SK-N-SH (cell line): ENCODE measurements at regions not wholly inside any gene's neighbourhood (a gene's known extent, or its start where the extent isn't known, plus 50 kb on each side); places are given as distances from the start of the nearest gene placed in this dataset.

ENCODE experiments used
- CTCF ChIA-PET: fragments of 300-600, 350-600 bp; formaldehyde crosslinking; extraction: SDS; loops from one replicate; lab custom pipeline; 2021; lab: Yijun Ruan, JAX
- POLR2A ChIA-PET: fragments of 350-600 bp; sonication (Branson Sonifier 250); formaldehyde crosslinking; extraction: SDS; loops from one replicate; lab custom pipeline; 2020; ENCODE audit warnings: antibody characterized with exemption, inconsistent platforms; lab: Yijun Ruan, JAX
- DNase-seq: peaks from one replicate; pipeline ENCODE4 v3.0.0; 2012
- H2AFZ ChIP-seq: fragments of 200-600 bp; sonication (generic); 2 replicates; pipeline ENCODE4 v1.8.1; 2016; ENCODE audit warnings: antibody characterized with exemption, mild to moderate bottlenecking, low read depth
- H3F3A ChIP-seq: fragments of 200-600 bp; sonication (generic); replicated peaks from 2 replicates; pipeline ENCODE3; 2016; ENCODE audit warnings: antibody characterized with exemption, mild to moderate bottlenecking; ENCODE audit not compliant: insufficient read depth
- H3K27ac ChIP-seq, 2 experiments: fragments of 200-500 bp in 1 of 2; fragments of 200-600 bp in 1 of 2; sonication (Bioruptor generic) in 1 of 2; sonication (generic), shearing (Covaris generic) in 1 of 2; 2 replicates each; pipeline versions ENCODE4 v1.5.1 to v1.6.1; 2014 to 2016; ENCODE audit warnings: low read depth in 2 of 2, inconsistent platforms in 1 of 2, low read length in 1 of 2, mild to moderate bottlenecking in 1 of 2, mixed read lengths in 1 of 2
- H3K27me3 ChIP-seq: fragments of 200-600 bp; sonication (generic), shearing (Covaris generic); 2 replicates; pipeline ENCODE4 v1.6.1; 2016; ENCODE audit warnings: mixed run types; ENCODE audit not compliant: insufficient read depth
- H3K36me3 ChIP-seq, 2 experiments: fragments of 200-500 bp in 1 of 2; fragments of 200-600 bp in 1 of 2; sonication (Bioruptor generic) in 1 of 2; sonication (generic) in 1 of 2; replicated peaks in 1 of 2; 2 replicates each; pipeline versions ENCODE3 to v1.5.1; 2014 to 2016; ENCODE audit warnings: low read length in 1 of 2, mild to moderate bottlenecking in 1 of 2; ENCODE audit not compliant: insufficient read depth in 2 of 2, control insufficient read depth in 1 of 2
- H3K4me1 ChIP-seq, 2 experiments: fragments of 200-500 bp in 1 of 2; fragments of 200-600 bp in 1 of 2; sonication (Bioruptor generic) in 1 of 2; sonication (generic), shearing (Covaris generic) in 1 of 2; 2 replicates each; pipeline versions ENCODE4 v1.5.1 to v1.6.1; 2014 to 2016; ENCODE audit warnings: low read depth in 1 of 2, low read length in 1 of 2, mixed run types in 1 of 2; ENCODE audit not compliant: insufficient read depth in 2 of 2, control insufficient read depth in 1 of 2
- H3K4me2 ChIP-seq: fragments of 200-600 bp; sonication (generic), shearing (Covaris generic); 2 replicates; pipeline ENCODE4 v1.6.1; 2017; ENCODE audit warnings: mixed run types
- H3K4me3 ChIP-seq, 2 experiments: fragments of 200-500 bp in 1 of 2; fragments of 200-600 bp in 1 of 2; sonication (Bioruptor generic) in 1 of 2; sonication (generic), shearing (Covaris generic) in 1 of 2; 2 replicates each; pipeline versions ENCODE4 v1.5.1 to v1.8.1; 2014 to 2016; ENCODE audit warnings: low read depth in 2 of 2, inconsistent platforms in 1 of 2, low read length in 1 of 2, mild to moderate bottlenecking in 1 of 2, mixed read lengths in 1 of 2, moderate library complexity in 1 of 2
- H3K79me2 ChIP-seq: fragments of 200-600 bp; sonication (generic); 2 replicates; pipeline ENCODE4 v1.8.1; 2017; ENCODE audit warnings: mild to moderate bottlenecking; ENCODE audit not compliant: insufficient read depth
- H3K9ac ChIP-seq: fragments of 200-600 bp; sonication (generic); 2 replicates; pipeline ENCODE4 v1.6.1; 2017; ENCODE audit warnings: mixed run types
- H3K9me2 ChIP-seq: fragments of 200-600 bp; sonication (generic); 2 replicates; pipeline ENCODE4 v1.6.1; 2017; ENCODE audit warnings: mixed run types
- H3K9me3 ChIP-seq: fragments of 200-600 bp; sonication (generic); 2 replicates; pipeline ENCODE4 v1.6.1; 2017; ENCODE audit warnings: mixed run types, mild to moderate bottlenecking, moderate library complexity
- H4K20me1 ChIP-seq: fragments of 200-600 bp; sonication (generic); 2 replicates; pipeline ENCODE4 v1.6.1; 2017; ENCODE audit warnings: mild to moderate bottlenecking, mixed run types; ENCODE audit not compliant: insufficient read depth
- EP300 ChIP-seq, 2 experiments: IDR thresholded peaks; 2 replicates each; pipeline versions ENCODE4 v1.4.0 to v1.6.1; 2012; ENCODE audit warnings: borderline replicate concordance in 1 of 2, low read depth in 1 of 2, low read length in 1 of 2
- EZH2phosphoT487 ChIP-seq: fragments of 200-600 bp; sonication (generic); IDR thresholded peaks from 2 replicates; pipeline ENCODE4 v1.6.1; 2017; ENCODE audit warnings: low read depth, mixed run types, mild to moderate bottlenecking, antibody characterized with exemption, moderate library complexity, borderline replicate concordance
- FOXJ3 ChIP-seq: sonication (generic); formaldehyde crosslinking; IDR thresholded peaks from 2 replicates; pipeline ENCODE4 v1.5.1; 2020; ENCODE audit warnings: mild to moderate bottlenecking, missing genetic modification reagents
- MXI1 ChIP-seq: IDR thresholded peaks from 2 replicates; pipeline ENCODE4 v1.6.1; 2012; ENCODE audit warnings: mild to moderate bottlenecking, low read depth, low read length, improper control_type of control experiment
- NRF1 ChIP-seq: IDR thresholded peaks from 2 replicates; pipeline ENCODE4 v1.6.1; 2012; ENCODE audit warnings: low read depth, mild to moderate bottlenecking, low read length
- RXRA ChIP-seq: IDR thresholded peaks from 2 replicates; pipeline ENCODE4 v1.4.0; 2012; ENCODE audit warnings: low read depth, mild to moderate bottlenecking, borderline replicate concordance
- SMC3 ChIP-seq: IDR thresholded peaks from 2 replicates; pipeline ENCODE4 v1.6.1; 2012; ENCODE audit warnings: low read depth, low read length, improper control_type of control experiment
- TCF12 ChIP-seq: IDR thresholded peaks from 2 replicates; pipeline ENCODE4 v1.4.0; 2012
- TEAD4 ChIP-seq: IDR thresholded peaks from 2 replicates; pipeline ENCODE4 v1.4.0; 2012; ENCODE audit warnings: mild to moderate bottlenecking, borderline replicate concordance; ENCODE audit not compliant: insufficient read depth
- WGBS: methylation state at CpG from one replicate; pipeline ENCODE4 v1.1.6; 2017; ENCODE audit warnings: low lambda C conversion rate; 5-methylcytosine and 5-hydroxymethylcytosine counted together
- TF ChIP-seq, protein P1 (sequence below): IDR thresholded peaks from 2 replicates; pipeline ENCODE4 v1.4.0; 2012; ENCODE audit warnings: low read depth, borderline replicate concordance
- TF ChIP-seq, protein P2 (sequence below): IDR thresholded peaks from 2 replicates; pipeline ENCODE4; 2012
- TF ChIP-seq, protein P3 (sequence below): IDR thresholded peaks from 2 replicates; pipeline ENCODE4 v1.4.0; 2012; ENCODE audit warnings: low read depth

DNA sequence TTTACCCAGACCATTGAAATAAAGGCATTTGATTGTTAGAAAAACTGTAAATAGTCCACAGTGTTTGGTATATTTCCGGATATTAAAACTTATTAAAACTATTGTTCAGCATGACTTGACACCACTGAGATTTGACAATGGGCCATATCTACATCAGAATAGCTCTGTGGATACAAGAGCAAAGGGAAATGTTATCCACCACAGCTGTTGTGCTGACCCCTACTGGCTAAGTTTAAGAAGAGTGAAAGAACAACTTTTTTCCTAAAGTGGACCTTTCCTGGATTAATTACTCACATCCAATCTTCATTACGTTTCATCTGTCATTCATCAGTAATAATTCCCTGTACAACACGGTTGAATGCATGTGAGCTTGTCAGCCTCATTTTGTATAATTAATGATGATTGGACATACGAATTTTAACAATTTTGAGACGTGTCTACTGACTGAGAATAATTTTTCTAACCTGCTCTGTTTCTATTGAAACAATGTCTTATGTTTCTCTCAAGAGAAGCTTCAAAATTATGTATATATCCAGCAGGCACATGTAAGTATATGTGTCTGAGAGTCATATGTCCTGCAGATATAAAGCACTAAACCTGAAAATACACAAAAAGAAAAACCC lies 1952.6 kb downstream of the MAT2B start (continued):
- TF ChIP-seq, protein P1, sequence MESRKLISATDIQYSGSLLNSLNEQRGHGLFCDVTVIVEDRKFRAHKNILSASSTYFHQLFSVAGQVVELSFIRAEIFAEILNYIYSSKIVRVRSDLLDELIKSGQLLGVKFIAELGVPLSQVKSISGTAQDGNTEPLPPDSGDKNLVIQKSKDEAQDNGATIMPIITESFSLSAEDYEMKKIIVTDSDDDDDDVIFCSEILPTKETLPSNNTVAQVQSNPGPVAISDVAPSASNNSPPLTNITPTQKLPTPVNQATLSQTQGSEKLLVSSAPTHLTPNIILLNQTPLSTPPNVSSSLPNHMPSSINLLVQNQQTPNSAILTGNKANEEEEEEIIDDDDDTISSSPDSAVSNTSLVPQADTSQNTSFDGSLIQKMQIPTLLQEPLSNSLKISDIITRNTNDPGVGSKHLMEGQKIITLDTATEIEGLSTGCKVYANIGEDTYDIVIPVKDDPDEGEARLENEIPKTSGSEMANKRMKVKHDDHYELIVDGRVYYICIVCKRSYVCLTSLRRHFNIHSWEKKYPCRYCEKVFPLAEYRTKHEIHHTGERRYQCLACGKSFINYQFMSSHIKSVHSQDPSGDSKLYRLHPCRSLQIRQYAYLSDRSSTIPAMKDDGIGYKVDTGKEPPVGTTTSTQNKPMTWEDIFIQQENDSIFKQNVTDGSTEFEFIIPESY: no peak
- TF ChIP-seq TCF12: no peak
- TF ChIP-seq, all 33 proteins: peak for 3

DNA sequence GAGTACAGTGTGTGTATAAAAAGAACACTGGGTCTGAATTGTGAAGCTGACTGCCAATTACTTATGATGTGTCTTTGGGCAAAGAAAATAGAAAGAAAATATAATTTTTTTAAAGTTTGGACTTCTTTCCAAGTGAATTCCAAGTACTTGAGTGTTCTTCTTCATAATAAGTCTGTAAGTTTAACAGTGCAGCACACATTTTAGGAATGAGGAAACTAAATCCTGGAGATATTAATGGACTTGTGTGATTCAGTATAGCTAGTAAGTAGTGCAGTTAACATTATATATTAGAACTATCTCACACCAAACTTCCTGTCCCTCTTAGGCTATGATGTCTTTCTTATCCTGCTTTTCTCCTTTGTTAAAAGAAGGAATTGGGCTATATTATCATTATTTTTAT lies 1953.8 kb downstream of the MAT2B start:
- DNase-seq: no peak
- H3K9me2 ChIP-seq: no peaks in the 10 kb centered on the region
- no peak overlapping the region for H3K9ac ChIP-seq
- no peak overlapping the region for H3K4me3 ChIP-seq
- no peaks in the 10 kb centered on the region for H3K27me3 ChIP-seq
- no peak overlapping the region for H3K27ac ChIP-seq
- H3K9me3 ChIP-seq: no peaks in the 10 kb centered on the region
- no peak overlapping the region for H3K4me2 ChIP-seq
- no peaks in the 10 kb centered on the region for H3F3A ChIP-seq
- POLR2A ChIA-PET: no interaction called here
- no peak for TF ChIP-seq MXI1
- TF ChIP-seq RXRA: no peak
- no peak for TF ChIP-seq EP300 (IDR thresholded peaks at IDR 0.05; ENCODE audit: borderline replicate concordance in 1 of 2, low read depth in 1 of 2, low read length in 1 of 2)
- TF ChIP-seq, protein P2, sequence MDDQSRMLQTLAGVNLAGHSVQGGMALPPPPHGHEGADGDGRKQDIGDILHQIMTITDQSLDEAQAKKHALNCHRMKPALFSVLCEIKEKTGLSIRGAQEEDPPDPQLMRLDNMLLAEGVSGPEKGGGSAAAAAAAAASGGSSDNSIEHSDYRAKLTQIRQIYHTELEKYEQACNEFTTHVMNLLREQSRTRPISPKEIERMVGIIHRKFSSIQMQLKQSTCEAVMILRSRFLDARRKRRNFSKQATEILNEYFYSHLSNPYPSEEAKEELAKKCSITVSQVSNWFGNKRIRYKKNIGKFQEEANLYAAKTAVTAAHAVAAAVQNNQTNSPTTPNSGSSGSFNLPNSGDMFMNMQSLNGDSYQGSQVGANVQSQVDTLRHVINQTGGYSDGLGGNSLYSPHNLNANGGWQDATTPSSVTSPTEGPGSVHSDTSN: no peak
- H4K20me1 ChIP-seq: no peaks in the 10 kb centered on the region
- no peaks in the 10 kb centered on the region for H3K36me3 ChIP-seq
- H3K79me2 ChIP-seq: no peaks in the 10 kb centered on the region
- CTCF ChIA-PET: interaction anchor here (1.1 kb wide), 1 partner anchor 1448 kb away, joined by 3 read pairs; no protein-coding TSS in a partner anchor
- no peak overlapping the region for H2AFZ ChIP-seq
- H3K4me1 ChIP-seq: no peaks in the 10 kb centered on the region

DNA sequence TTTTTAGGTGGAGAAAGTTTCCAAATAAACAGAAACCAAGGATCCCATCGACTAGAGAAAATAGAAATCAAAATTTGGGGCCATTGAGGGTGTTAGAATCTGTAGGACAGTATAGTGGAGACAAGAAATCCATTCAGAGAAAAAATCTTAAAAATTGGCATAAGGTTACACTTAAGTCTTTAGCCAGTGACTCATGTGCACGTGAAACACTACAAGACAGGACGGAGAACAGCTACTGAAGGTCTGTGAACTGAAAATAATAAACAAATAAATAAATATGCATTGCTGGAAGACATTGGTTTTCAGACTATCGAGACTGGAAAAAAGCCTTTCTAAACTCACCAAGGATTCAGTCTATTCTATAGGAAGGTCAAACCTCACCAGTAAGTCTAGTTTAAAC lies 1955.5 kb downstream of the MAT2B start:
- no peak overlapping the region for H3K4me3 ChIP-seq
- H3K36me3 ChIP-seq: no peaks in the 10 kb centered on the region
- no peak overlapping the region for H3K9ac ChIP-seq
- no peak overlapping the region for H3K4me2 ChIP-seq
- no peaks in the 10 kb centered on the region for H3K4me1 ChIP-seq
- ChIA-PET CTCF (no interaction called here), POLR2A (no interaction called here)
- H3F3A ChIP-seq: no peaks in the 10 kb centered on the region
- TF ChIP-seq, protein P3, sequence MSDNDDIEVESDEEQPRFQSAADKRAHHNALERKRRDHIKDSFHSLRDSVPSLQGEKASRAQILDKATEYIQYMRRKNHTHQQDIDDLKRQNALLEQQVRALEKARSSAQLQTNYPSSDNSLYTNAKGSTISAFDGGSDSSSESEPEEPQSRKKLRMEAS: no peak
- no peak for TF ChIP-seq NRF1
- TF ChIP-seq RXRA: no peak
- TF ChIP-seq EZH2phosphoT487: no peak
- no peak for TF ChIP-seq SMC3
- TF ChIP-seq FOXJ3 (CRISPR knock-in tag): no peak
- TF ChIP-seq TEAD4: no peak
- H3K27me3 ChIP-seq: no peaks in the 10 kb centered on the region
- H3K9me2 ChIP-seq: no peaks in the 10 kb centered on the region
- H3K27ac ChIP-seq: no peak overlapping the region
- H3K9me3 ChIP-seq: no peaks in the 10 kb centered on the region
- WGBS: 19% methylated on average over 4 of the region's 4 CpGs
- H3K79me2 ChIP-seq: no peaks in the 10 kb centered on the region
- no peak for DNase-seq
- H4K20me1 ChIP-seq: no peaks in the 10 kb centered on the region
- H2AFZ ChIP-seq: no peak overlapping the region
